ENCODE measurements at regions not wholly inside any gene's neighbourhood (a gene's known extent, or its start where the extent isn't known, plus 50 kb on each side); places are given as distances from the start of the nearest gene placed in this dataset.

- Histone ChIP-seq H2AFZ (ENCODE audit: insufficient read depth, low read depth, low read length, poor library complexity, severe bottlenecking) (no peak overlapping the region), H3K9ac (ENCODE audit: low read length) (no peak overlapping the region), H3K27ac (ENCODE audit: low read length in 2 of 2) (no peak overlapping the region), H3K36me3 (replicated peaks in 1 of 2; ENCODE audit: control extremely low read depth in 1 of 2, control insufficient read depth in 1 of 2, extremely low read depth in 1 of 2, insufficient read depth in 2 of 2, low read length in 1 of 2) (no peaks in the 10 kb centered on the region), H3K4me3 (ENCODE audit: control extremely low read depth in 1 of 5, extremely low read depth in 1 of 5, insufficient read depth in 1 of 5, low read depth in 2 of 5, low read length in 4 of 5) (no peak overlapping the region), H3K4me1 (ENCODE audit: control insufficient read depth in 2 of 2, insufficient read depth in 2 of 2, low read length in 2 of 2) (no peaks in the 10 kb centered on the region), H4K20me1 (ENCODE audit: control insufficient read depth, insufficient read depth, low read length, poor library complexity, severe bottlenecking) (no peaks in the 10 kb centered on the region), H3K9me3 (ENCODE audit: control extremely low read depth in 1 of 3, control insufficient read depth in 2 of 3, insufficient read depth in 1 of 3, low read length in 2 of 3) (no peaks in the 10 kb centered on the region), H3K27me3 (replicated peaks in 1 of 4; ENCODE audit: control extremely low read depth in 1 of 4, control insufficient read depth in 3 of 4, insufficient read depth in 4 of 4, low read length in 3 of 4) (no peaks in the 10 kb centered on the region), H3K79me2 (ENCODE audit: control insufficient read depth, insufficient read depth, low read length) (no peaks in the 10 kb centered on the region), H3K4me2 (replicated peaks; ENCODE audit: low read depth, low read length, poor library complexity, severe bottlenecking) (no peak overlapping the region)
- ATAC-seq (ENCODE audit: low read depth) (no peak), DNase-seq (no peak)
- H3K4me1 Mint-ChIP-seq: no peaks in the 10 kb centered on the region
- H3K9me3 Mint-ChIP-seq (ENCODE audit: insufficient read depth): no peaks in the 10 kb centered on the region
- TF ChIP-seq CTCF (IDR thresholded peaks at IDR 0.05) (no peak), EZH2 (IDR thresholded peaks at IDR 0.05; ENCODE audit: borderline replicate concordance, insufficient read depth, low read depth, low read length, poor library complexity, severe bottlenecking) (no peak)
- ChIA-PET CTCF (no interaction called here), POLR2A (no interaction called here)
- H3K27me3 Mint-ChIP-seq: no peaks in the 10 kb centered on the region
- intact Hi-C loops (cut with micrococcal nuclease): no loop called here
- no peak overlapping the region for H3K4me3 Mint-ChIP-seq
- no peak overlapping the region for H3K27ac Mint-ChIP-seq
- no CpG with 5 or more reads among the region's 3 CpGs for WGBS (ENCODE audit: insufficient coverage)
These were observed 521.5 kb upstream of the HTR2A start for GRCh38 chr13:47418206-47418920.

- H4K20me1 ChIP-seq (ENCODE audit: control insufficient read depth, insufficient read depth, low read length, poor library complexity, severe bottlenecking): no peaks in the 10 kb centered on the region
- no peaks in the 10 kb centered on the region for H3K9me3 ChIP-seq (ENCODE audit: control extremely low read depth in 1 of 3, control insufficient read depth in 2 of 3, insufficient read depth in 1 of 3, low read length in 2 of 3)
- no peak overlapping the region for H3K4me3 ChIP-seq (ENCODE audit: control extremely low read depth in 1 of 5, extremely low read depth in 1 of 5, insufficient read depth in 1 of 5, low read depth in 2 of 5, low read length in 4 of 5)
- H3K4me3 Mint-ChIP-seq: no peak overlapping the region
- H3K79me2 ChIP-seq (ENCODE audit: control insufficient read depth, insufficient read depth, low read length): no peaks in the 10 kb centered on the region
- DNase-seq: no peak
- ChIA-PET CTCF (no interaction called here), POLR2A (no interaction called here)
- TF ChIP-seq CTCF (IDR thresholded peaks at IDR 0.05): no peak
- no peak for TF ChIP-seq EZH2 (IDR thresholded peaks at IDR 0.05; ENCODE audit: borderline replicate concordance, insufficient read depth, low read depth, low read length, poor library complexity, severe bottlenecking)
- H3K27me3 Mint-ChIP-seq: no peaks in the 10 kb centered on the region
- H3K4me2 ChIP-seq (replicated peaks; ENCODE audit: low read depth, low read length, poor library complexity, severe bottlenecking): no peak overlapping the region
- no CpG with 5 or more reads among the region's 2 CpGs for WGBS (ENCODE audit: insufficient coverage)
- no peak overlapping the region for H2AFZ ChIP-seq (ENCODE audit: insufficient read depth, low read depth, low read length, poor library complexity, severe bottlenecking)
- no peaks in the 10 kb centered on the region for H3K36me3 ChIP-seq (replicated peaks in 1 of 2; ENCODE audit: control extremely low read depth in 1 of 2, control insufficient read depth in 1 of 2, extremely low read depth in 1 of 2, insufficient read depth in 2 of 2, low read length in 1 of 2)
- H3K27ac ChIP-seq (ENCODE audit: low read length in 2 of 2): no peak overlapping the region
- no peaks in the 10 kb centered on the region for H3K9me3 Mint-ChIP-seq (ENCODE audit: insufficient read depth)
- no peak for ATAC-seq (ENCODE audit: low read depth)
- no peak overlapping the region for H3K9ac ChIP-seq (ENCODE audit: low read length)
- H3K4me1 ChIP-seq (ENCODE audit: control insufficient read depth in 2 of 2, insufficient read depth in 2 of 2, low read length in 2 of 2): no peaks in the 10 kb centered on the region
- no peaks in the 10 kb centered on the region for H3K4me1 Mint-ChIP-seq
- H3K27ac Mint-ChIP-seq: no peak overlapping the region
- intact Hi-C loops (cut with micrococcal nuclease): no loop called here
- H3K27me3 ChIP-seq (replicated peaks in 1 of 4; ENCODE audit: control extremely low read depth in 1 of 4, control insufficient read depth in 3 of 4, insufficient read depth in 4 of 4, low read length in 3 of 4): no peaks in the 10 kb centered on the region
These were observed 520.6 kb upstream of the HTR2A start for GRCh38 chr13:47417485-47417884.

Data from B cell (primary cell).